Panc1 (cell line): ENCODE measurements at regions not wholly inside any gene's neighbourhood (a gene's known extent, or its start where the extent isn't known, plus 50 kb on each side); places are given as distances from the start of the nearest gene placed in this dataset.

Experiments used
- ATAC-seq: fragments of 200-7000 bp; cut with Tn5 transposase; 2 replicates; pipeline ENCODE4 v1.9.1; 2020; ENCODE audit warnings: mild to moderate bottlenecking, moderate library complexity
- BruUV-seq: library from RNA; stranded (reverse); fragments of 400-500 nt; replicated peaks from 2 replicates; lab custom pipeline; 2021; lab: Mats Ljungman, UMichigan
- CTCF ChIA-PET: fragments of 300-600 bp; sonication (Branson Sonifier 250); formaldehyde crosslinking; loops from one replicate; lab custom pipeline; 2022; ENCODE audit warnings: antibody characterized with exemption; lab: Charles Lee
- POLR2A ChIA-PET: fragments of 300-600 bp; sonication (Branson Sonifier 250); formaldehyde crosslinking; loops from one replicate; lab custom pipeline; 2022; ENCODE audit warnings: antibody characterized with exemption; lab: Charles Lee
- DNase-seq: peaks from one replicate; pipeline ENCODE4 v3.0.0-alpha.2; 2010; ENCODE audit warnings: low read depth, low spot score
- H3K27ac ChIP-seq: 2 replicates; pipeline ENCODE4 v1.5.1; 2011; ENCODE audit warnings: mild to moderate bottlenecking, low read length, inconsistent platforms
- H3K27me3 ChIP-seq: fragments of 200-500 bp; sonication (Bioruptor generic); 2 replicates; pipeline ENCODE4 v1.6.0; 2014; ENCODE audit warnings: low read length, inconsistent platforms; ENCODE audit not compliant: control insufficient read depth, insufficient read depth
- H3K36me3 ChIP-seq: fragments of 200-500 bp; sonication (Bioruptor generic); 2 replicates; pipeline ENCODE4 v1.5.1; 2014; ENCODE audit warnings: inconsistent platforms, mild to moderate bottlenecking, low read length, moderate library complexity; ENCODE audit not compliant: control insufficient read depth, insufficient read depth
- H3K4me1 ChIP-seq: 2 replicates; pipeline ENCODE4 v1.5.1; 2011; ENCODE audit warnings: inconsistent platforms, mild to moderate bottlenecking, low read length, moderate library complexity; ENCODE audit not compliant: control insufficient read depth, insufficient read depth
- H3K4me3 ChIP-seq, 2 experiments: 2 replicates each; pipeline ENCODE4 v1.5.1; 2011 to 2012; ENCODE audit warnings: low read depth in 2 of 2, low read length in 2 of 2, mild to moderate bottlenecking in 2 of 2, inconsistent platforms in 1 of 2, moderate library complexity in 1 of 2
- H3K9me3 ChIP-seq: fragments of 200-500 bp; sonication (Bioruptor generic); 2 replicates; pipeline ENCODE4 v1.5.1; 2014; ENCODE audit warnings: low read depth, mild to moderate bottlenecking, inconsistent platforms, low read length, moderate library complexity; ENCODE audit not compliant: control insufficient read depth, insufficient read depth
- TCF7L2 ChIP-seq: IDR thresholded peaks from 2 replicates; pipeline ENCODE4 v1.6.1; 2011; ENCODE audit warnings: mild to moderate bottlenecking, low read depth, low read length, inconsistent platforms
- in situ Hi-C: cut with HindIII; loops from 2 replicates; pipeline ENCODE4 v1.10.0; 2016; ENCODE audit warnings: low sequenced_read_pairs, low pct_unique_long_range_greater_than_20kb
- intact Hi-C: fragments of 100-400 bp; cut with micrococcal nuclease; formaldehyde crosslinking; loops from one replicate; pipeline ENCODE4 v1.10.0; 2022; ENCODE audit not compliant: unreplicated experiment
- TF ChIP-seq, protein P1 (sequence below), 2 experiments: IDR thresholded peaks; 2 replicates each; pipeline ENCODE4 v1.6.1; 2011 to 2012; ENCODE audit warnings: low read depth in 2 of 2, control low read depth in 1 of 2, low read length in 1 of 2, mild to moderate bottlenecking in 1 of 2, moderate library complexity in 1 of 2; ENCODE audit not compliant: insufficient read depth in 1 of 2

GRCh38 chr1:189868021-189868420, 609.6 kb downstream of the BRINP3 start:
- H3K36me3 ChIP-seq, result no peaks in the 10 kb centered on the region
- H3K4me1 ChIP-seq, result no peaks in the 10 kb centered on the region
- ChIA-PET CTCF (no interaction called here), POLR2A (no interaction called here)
- H3K4me3 ChIP-seq, result no peak overlapping the region
- in situ Hi-C loops, result no loop called here
- H3K9me3 ChIP-seq, result no peaks in the 10 kb centered on the region
- TF ChIP-seq, protein P1, sequence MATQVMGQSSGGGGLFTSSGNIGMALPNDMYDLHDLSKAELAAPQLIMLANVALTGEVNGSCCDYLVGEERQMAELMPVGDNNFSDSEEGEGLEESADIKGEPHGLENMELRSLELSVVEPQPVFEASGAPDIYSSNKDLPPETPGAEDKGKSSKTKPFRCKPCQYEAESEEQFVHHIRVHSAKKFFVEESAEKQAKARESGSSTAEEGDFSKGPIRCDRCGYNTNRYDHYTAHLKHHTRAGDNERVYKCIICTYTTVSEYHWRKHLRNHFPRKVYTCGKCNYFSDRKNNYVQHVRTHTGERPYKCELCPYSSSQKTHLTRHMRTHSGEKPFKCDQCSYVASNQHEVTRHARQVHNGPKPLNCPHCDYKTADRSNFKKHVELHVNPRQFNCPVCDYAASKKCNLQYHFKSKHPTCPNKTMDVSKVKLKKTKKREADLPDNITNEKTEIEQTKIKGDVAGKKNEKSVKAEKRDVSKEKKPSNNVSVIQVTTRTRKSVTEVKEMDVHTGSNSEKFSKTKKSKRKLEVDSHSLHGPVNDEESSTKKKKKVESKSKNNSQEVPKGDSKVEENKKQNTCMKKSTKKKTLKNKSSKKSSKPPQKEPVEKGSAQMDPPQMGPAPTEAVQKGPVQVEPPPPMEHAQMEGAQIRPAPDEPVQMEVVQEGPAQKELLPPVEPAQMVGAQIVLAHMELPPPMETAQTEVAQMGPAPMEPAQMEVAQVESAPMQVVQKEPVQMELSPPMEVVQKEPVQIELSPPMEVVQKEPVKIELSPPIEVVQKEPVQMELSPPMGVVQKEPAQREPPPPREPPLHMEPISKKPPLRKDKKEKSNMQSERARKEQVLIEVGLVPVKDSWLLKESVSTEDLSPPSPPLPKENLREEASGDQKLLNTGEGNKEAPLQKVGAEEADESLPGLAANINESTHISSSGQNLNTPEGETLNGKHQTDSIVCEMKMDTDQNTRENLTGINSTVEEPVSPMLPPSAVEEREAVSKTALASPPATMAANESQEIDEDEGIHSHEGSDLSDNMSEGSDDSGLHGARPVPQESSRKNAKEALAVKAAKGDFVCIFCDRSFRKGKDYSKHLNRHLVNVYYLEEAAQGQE (IDR thresholded peaks at IDR 0.05; ENCODE audit: insufficient read depth in 1 of 2, low read depth in 2 of 2, low read length in 1 of 2), result no peak
- DNase-seq (no peak), ATAC-seq (no peak)
- no TSS peak for BruUV-seq
- intact Hi-C loops, result no loop called here
- no peak overlapping the region for H3K27ac ChIP-seq
- no peaks in the 10 kb centered on the region for H3K27me3 ChIP-seq

DNA sequence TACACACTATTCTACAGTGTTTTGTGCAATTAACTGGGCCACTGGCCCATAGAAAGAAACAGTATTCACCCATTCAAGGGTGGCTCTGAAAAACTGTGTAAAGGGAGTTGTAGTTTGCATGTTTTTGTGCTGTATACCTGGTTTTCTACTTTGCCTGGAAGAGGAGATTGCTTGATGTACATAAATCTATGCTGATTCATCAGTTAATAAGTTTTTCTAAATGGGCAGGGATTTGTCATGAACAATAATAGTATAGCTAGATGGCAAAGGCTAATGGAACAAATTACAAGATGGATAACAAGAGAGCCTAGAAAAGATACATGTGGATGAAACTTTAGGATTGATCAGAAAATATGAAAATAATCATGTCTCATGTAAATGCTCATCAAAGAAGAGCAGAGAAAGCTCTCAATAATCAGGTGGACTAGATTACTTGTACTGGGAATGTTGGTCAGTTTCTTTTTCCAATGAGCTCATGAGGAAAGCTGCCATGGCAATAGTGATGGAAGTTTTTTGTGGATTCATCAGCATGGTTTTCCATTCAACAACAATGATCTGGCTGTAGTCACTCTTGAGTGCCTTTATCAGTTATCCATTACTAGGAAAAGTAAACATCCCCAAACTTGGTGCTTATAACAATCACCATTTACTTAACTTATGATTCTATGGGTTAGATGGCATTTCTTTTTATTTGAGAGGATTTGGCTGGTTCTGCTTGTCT, 602.8 kb downstream of the BRINP3 start:
- no peaks in the 10 kb centered on the region for H3K27me3 ChIP-seq
- no TSS peak for BruUV-seq
- no peak overlapping the region for H3K27ac ChIP-seq
- H3K4me1 ChIP-seq, result no peaks in the 10 kb centered on the region
- no peak for TF ChIP-seq TCF7L2
- TF ChIP-seq, protein P1 (IDR thresholded peaks at IDR 0.05; ENCODE audit: insufficient read depth in 1 of 2, low read depth in 2 of 2, low read length in 1 of 2), result no peak
- H3K4me3 ChIP-seq, result no peak overlapping the region
- CTCF ChIA-PET, result no interaction called here
- in situ Hi-C loops (no loop called here), intact Hi-C loops (no loop called here)
- H3K9me3 ChIP-seq, result no peaks in the 10 kb centered on the region
- H3K36me3 ChIP-seq, result no peaks in the 10 kb centered on the region
- no peak for DNase-seq
- POLR2A ChIA-PET, result no interaction called here
- ATAC-seq, result no peak

DNA sequence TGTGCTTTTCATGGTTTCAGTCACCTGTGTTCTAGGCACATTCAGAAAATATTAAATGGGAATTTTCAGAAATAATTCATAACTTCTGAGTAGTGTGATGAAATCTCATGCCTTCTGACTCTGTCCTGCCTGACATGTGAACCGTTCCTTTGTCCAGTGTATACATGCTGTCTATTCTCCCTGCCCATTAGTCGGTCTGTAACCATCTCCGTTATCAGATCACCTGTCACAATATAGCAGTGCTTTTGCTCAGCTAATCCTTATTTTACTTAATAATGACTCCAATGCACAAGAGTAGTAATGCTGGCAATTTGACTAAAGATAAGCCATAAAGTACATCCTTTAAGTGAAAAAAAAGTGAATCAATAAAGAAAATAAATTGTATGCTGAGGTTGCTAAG, 597.5 kb downstream of the BRINP3 start:
- Histone ChIP-seq H3K4me1 (no peaks in the 10 kb centered on the region), H3K4me3 (no peak overlapping the region), H3K9me3 (no peaks in the 10 kb centered on the region), H3K27me3 (no peaks in the 10 kb centered on the region), H3K27ac (no peak overlapping the region), H3K36me3 (no peaks in the 10 kb centered on the region)
- DNase-seq, result no peak
- in situ Hi-C loops (no loop called here), intact Hi-C loops (no loop called here)
- TF ChIP-seq TCF7L2, result no peak
- BruUV-seq, result no TSS peak
- ChIA-PET POLR2A (no interaction called here), CTCF (no interaction called here)
- no peak for ATAC-seq
